GM18873 (cell line): ENCODE measurements at regions not wholly inside any gene's neighbourhood (a gene's known extent, or its start where the extent isn't known, plus 50 kb on each side); places are given as distances from the start of the nearest gene placed in this dataset.
"Not testable (repeated sequence)": the region's sequence is repeated elsewhere in the genome, so short reads cannot be mapped to it uniquely, and the experiment has no call there.

Experiments
- ATAC-seq: cut with Tn5 transposase; IDR thresholded peaks from one replicate; pipeline ENCODE4 v1.9.1; 2021; ENCODE audit warnings: mild to moderate bottlenecking, moderate library complexity, moderate number of reproducible peaks; ENCODE audit not compliant: unreplicated experiment, low FRiP score

- ATAC-seq, result no peak
These were observed 190.8 kb upstream of the MYLIP start for GRCh38 chr6:15938107-15938506.

- ATAC-seq, result no peak
These were observed 191.3 kb upstream of the MYLIP start for GRCh38 chr6:15937602-15938001.

GRCh38 chr6:15936503-15936902 lies 192.4 kb upstream of the MYLIP start:
- no peak for ATAC-seq

GRCh38 chr6:15935661-15936060 lies 193.2 kb upstream of the MYLIP start:
- no peak for ATAC-seq

- not testable (repeated sequence) for ATAC-seq
These were observed 197.2 kb upstream of the MYLIP start for GRCh38 chr6:15931697-15932096.

- ATAC-seq, result no peak
These were observed 198.7 kb upstream of the MYLIP start for GRCh38 chr6:15930207-15930606.

GRCh38 chr6:15929685-15930084 lies 199.2 kb upstream of the MYLIP start:
- no peak for ATAC-seq

- no peak for ATAC-seq
These were observed 201.2 kb upstream of the MYLIP start for GRCh38 chr6:15927531-15928225.

- no peak for ATAC-seq
These were observed 202.6 kb upstream of the MYLIP start for GRCh38 chr6:15926256-15926655.

GRCh38 chr6:15924893-15925292 lies 204.0 kb upstream of the MYLIP start:
- no peak for ATAC-seq

GRCh38 chr6:15922510-15923250 lies 206.2 kb upstream of the MYLIP start:
- ATAC-seq, result no peak

GRCh38 chr6:15921243-15921642 lies 207.6 kb upstream of the MYLIP start:
- ATAC-seq, result no peak

- no peak for ATAC-seq
These were observed 212.3 kb upstream of the MYLIP start for GRCh38 chr6:15916581-15916980.

GRCh38 chr6:15915508-15916178 lies 213.2 kb upstream of the MYLIP start:
- no peak for ATAC-seq

GRCh38 chr6:15914553-15914952 lies 214.3 kb upstream of the MYLIP start:
- no peak for ATAC-seq

- no peak for ATAC-seq
These were observed 215.3 kb upstream of the MYLIP start for GRCh38 chr6:15913573-15913972.

GRCh38 chr6:15912505-15913400 lies 216.1 kb upstream of the MYLIP start:
- no peak for ATAC-seq

GRCh38 chr6:15911753-15912504 lies 217.0 kb upstream of the MYLIP start:
- no peak for ATAC-seq

- no peak for ATAC-seq
These were observed 219.4 kb upstream of the MYLIP start for GRCh38 chr6:15909290-15910070.
